PC-9 (cell line): ENCODE measurements at regions not wholly inside any gene's neighbourhood (a gene's known extent, or its start where the extent isn't known, plus 50 kb on each side); places are given as distances from the start of the nearest gene placed in this dataset.

ENCODE experiments used
- CTCF ChIP-seq: fragments of 200-600 bp; sonication (generic); conservative IDR thresholded peaks from 2 replicates; pipeline ENCODE4 v1.6.1; 2017; ENCODE audit warnings: mixed run types, antibody characterized with exemption, mild to moderate bottlenecking, moderate library complexity
- EZH2 ChIP-seq: fragments of 200-600 bp; sonication (generic); IDR thresholded peaks from 2 replicates; pipeline ENCODE4 v1.8.0; 2017; ENCODE audit warnings: antibody characterized with exemption, low read depth

DNA sequence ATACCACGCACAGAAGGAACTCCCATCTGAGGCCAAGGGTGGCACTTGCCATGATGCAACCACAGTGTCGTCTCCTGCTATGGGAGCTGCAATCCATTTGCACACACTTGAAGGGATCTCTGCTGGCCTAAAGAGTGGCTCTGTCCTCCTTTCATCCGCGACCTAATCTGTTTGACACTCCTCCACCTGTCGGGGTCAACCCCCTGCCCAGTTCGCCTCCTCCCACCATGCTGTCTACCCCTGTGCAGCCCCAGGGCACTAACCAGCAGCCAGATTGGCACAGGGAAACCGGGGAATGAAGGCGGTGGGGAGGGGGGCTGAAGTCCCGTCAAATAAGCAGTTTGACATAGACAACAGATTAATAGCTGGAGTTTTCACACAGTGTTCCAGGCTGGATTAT is 58.1 kb upstream of the FOXQ1 start:
- TF ChIP-seq CTCF (no peak), EZH2 (no peak)
